ENCODE measurements at regions not wholly inside any gene's neighbourhood (a gene's known extent, or its start where the extent isn't known, plus 50 kb on each side); places are given as distances from the start of the nearest gene placed in this dataset.

- TF ChIP-seq CTCF (IDR thresholded peaks at IDR 0.05 in 4 of 5, conservative IDR thresholded peaks at IDR 0.05 in 1 of 5) (no peak), POLR2A (IDR thresholded peaks at IDR 0.05) (no peak)
Observed at GRCh38 chr3:82208002-82208710, 446.7 kb upstream of the GBE1 start.
